ENCODE measurements at regions not wholly inside any gene's neighbourhood (a gene's known extent, or its start where the extent isn't known, plus 50 kb on each side); places are given as distances from the start of the nearest gene placed in this dataset.
"Not testable (repeated sequence)": the region's sequence is repeated elsewhere in the genome, so short reads cannot be mapped to it uniquely, and the experiment has no call there.

DNA sequence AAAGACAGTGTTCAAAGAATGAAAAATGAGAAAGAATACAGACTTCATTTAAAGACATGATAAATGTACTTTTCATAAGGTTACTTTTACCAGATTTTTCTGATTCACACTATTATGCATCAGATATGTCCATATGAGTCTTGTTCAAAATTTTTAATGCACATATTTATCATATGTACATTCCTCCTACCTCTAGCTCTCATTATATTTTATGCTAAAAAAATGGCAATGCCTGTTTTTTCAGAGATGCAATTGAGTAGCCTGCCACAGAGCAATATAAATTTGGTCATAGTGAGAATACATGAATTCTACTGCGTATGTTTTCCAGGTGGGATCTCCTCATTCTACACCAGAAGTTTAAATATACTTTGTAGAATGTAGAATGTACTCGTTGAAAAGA lies 807.0 kb upstream of the SLITRK6 start:
- no peak overlapping the region for H3K27ac ChIP-seq (ENCODE audit: low read length)
- DNase-seq = no peak
- no peaks in the 10 kb centered on the region for H3K27me3 ChIP-seq (ENCODE audit: control insufficient read depth, insufficient read depth, low read length)
- no peaks in the 10 kb centered on the region for H3K9me3 ChIP-seq (ENCODE audit: control insufficient read depth, low read depth, low read length)
- no peak overlapping the region for H3K4me3 ChIP-seq (ENCODE audit: low read length)
- WGBS (ENCODE audit: insufficient coverage, low lambda C conversion rate) = 79% methylated on average over 2 of the region's 2 CpGs
- no peaks in the 10 kb centered on the region for H3K36me3 ChIP-seq (ENCODE audit: control insufficient read depth, insufficient read depth, low read length)
- H3K4me1 ChIP-seq (ENCODE audit: control insufficient read depth, insufficient read depth, low read length) = no peaks in the 10 kb centered on the region

DNA sequence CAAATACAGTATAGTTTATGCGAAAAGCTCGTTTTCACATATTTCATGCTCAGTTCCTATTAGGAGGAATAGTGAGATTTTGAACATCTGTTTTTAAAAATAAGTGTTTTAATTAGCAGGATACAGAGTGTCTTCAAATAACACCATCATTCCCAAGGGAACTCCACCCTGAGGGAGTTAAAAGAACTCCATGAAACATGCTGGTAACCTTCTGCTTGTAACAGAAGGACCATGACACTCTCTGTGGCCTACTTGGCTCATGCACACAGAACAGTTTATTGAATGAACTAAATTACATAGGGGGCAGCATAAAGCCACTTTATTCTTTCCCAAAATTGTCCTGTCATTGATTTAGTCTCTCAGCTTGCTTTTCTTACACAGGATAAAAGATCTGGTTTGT lies 809.5 kb upstream of the SLITRK6 start:
- no peak overlapping the region for H3K4me3 ChIP-seq (ENCODE audit: low read length)
- no peaks in the 10 kb centered on the region for H3K27me3 ChIP-seq (ENCODE audit: control insufficient read depth, insufficient read depth, low read length)
- H3K36me3 ChIP-seq (ENCODE audit: control insufficient read depth, insufficient read depth, low read length) = no peaks in the 10 kb centered on the region
- H3K9me3 ChIP-seq (ENCODE audit: control insufficient read depth, low read depth, low read length) = no peaks in the 10 kb centered on the region
- no peak overlapping the region for H3K27ac ChIP-seq (ENCODE audit: low read length)
- H3K4me1 ChIP-seq (ENCODE audit: control insufficient read depth, insufficient read depth, low read length) = no peaks in the 10 kb centered on the region
- no CpG with 5 or more reads among the region's 2 CpGs for WGBS (ENCODE audit: insufficient coverage, low lambda C conversion rate)
- DNase-seq = no peak

DNA sequence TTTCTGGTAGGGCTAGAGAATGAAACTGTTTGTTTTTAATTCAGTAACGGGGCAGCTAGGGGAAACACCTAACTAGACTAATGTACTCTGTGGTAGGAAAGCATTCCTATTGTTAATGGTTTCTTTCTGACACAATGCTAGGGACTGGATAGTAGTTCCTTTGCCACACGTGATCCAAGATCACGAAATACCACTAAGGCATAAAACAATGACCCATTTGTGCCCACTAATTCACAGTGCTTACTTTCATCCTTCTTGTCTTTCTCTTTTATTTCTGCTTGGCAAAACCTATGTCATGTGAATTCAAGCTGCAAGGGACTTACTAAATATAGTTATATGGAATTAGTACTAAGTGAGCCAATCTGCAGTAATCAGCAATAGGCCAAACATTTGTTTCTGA lies 834.1 kb upstream of the SLITRK6 start:
- 88% methylated on average over 1 of the region's 3 CpGs for WGBS (ENCODE audit: insufficient coverage, low lambda C conversion rate)
- Histone ChIP-seq H3K36me3 (ENCODE audit: control insufficient read depth, insufficient read depth, low read length) (no peaks in the 10 kb centered on the region), H3K27ac (ENCODE audit: low read length) (no peak overlapping the region), H3K4me3 (ENCODE audit: low read length) (no peak overlapping the region), H3K27me3 (ENCODE audit: control insufficient read depth, insufficient read depth, low read length) (no peaks in the 10 kb centered on the region), H3K4me1 (ENCODE audit: control insufficient read depth, insufficient read depth, low read length) (no peaks in the 10 kb centered on the region), H3K9me3 (ENCODE audit: control insufficient read depth, low read depth, low read length) (no peaks in the 10 kb centered on the region)
- no peak for DNase-seq

DNA sequence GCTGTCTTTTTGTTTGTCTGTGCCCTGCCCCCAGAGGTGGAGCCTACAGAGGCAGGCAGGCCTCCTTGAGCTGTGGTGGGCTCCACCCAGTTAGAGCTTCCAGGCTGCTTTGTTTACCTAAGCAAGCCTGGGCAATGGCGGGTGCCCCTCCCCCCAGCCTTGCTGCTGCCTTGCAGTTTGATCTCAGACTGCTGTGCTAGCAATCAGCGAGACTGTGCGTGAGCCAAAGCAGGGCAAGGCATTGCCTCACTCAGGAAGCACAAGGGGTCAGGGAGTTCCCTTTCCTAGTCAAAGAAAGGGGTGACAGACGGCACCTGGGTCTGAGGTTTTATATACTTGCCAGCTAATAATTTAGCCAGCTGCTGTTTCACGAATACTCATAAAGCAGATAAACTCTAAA lies 852.0 kb upstream of the SLITRK6 start:
- 80% methylated on average over 1 of the region's 5 CpGs for WGBS (ENCODE audit: insufficient coverage, low lambda C conversion rate)
- not testable (repeated sequence) for H3K9me3 ChIP-seq (ENCODE audit: control insufficient read depth, low read depth, low read length); DNase-seq; H3K4me3 ChIP-seq (ENCODE audit: low read length); H3K4me1 ChIP-seq (ENCODE audit: control insufficient read depth, insufficient read depth, low read length); H3K36me3 ChIP-seq (ENCODE audit: control insufficient read depth, insufficient read depth, low read length); H3K27ac ChIP-seq (ENCODE audit: low read length); H3K27me3 ChIP-seq (ENCODE audit: control insufficient read depth, insufficient read depth, low read length)

DNA sequence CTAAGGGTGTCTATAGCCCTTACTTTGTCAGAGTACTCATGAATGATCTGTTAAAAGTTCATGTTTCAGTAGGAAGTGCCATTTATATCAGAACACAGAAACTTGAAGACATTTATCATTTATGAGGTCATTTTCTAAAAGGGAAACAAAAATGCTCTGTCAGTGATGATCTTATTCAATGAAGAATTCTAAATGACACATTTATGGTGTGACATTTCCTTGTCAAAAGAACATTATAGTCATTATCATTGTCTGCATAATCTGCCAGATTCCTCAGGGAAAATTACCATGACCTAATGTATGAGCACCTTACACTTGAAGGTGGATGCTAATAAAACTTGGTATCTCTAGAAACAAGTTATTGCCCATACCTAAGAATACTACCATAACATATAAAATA lies 853.8 kb upstream of the SLITRK6 start:
- Histone ChIP-seq H3K4me1 (ENCODE audit: control insufficient read depth, insufficient read depth, low read length) (no peaks in the 10 kb centered on the region), H3K27ac (ENCODE audit: low read length) (no peak overlapping the region), H3K4me3 (ENCODE audit: low read length) (no peak overlapping the region), H3K9me3 (ENCODE audit: control insufficient read depth, low read depth, low read length) (no peaks in the 10 kb centered on the region), H3K36me3 (ENCODE audit: control insufficient read depth, insufficient read depth, low read length) (no peaks in the 10 kb centered on the region), H3K27me3 (ENCODE audit: control insufficient read depth, insufficient read depth, low read length) (no peaks in the 10 kb centered on the region)
- DNase-seq = no peak

DNA sequence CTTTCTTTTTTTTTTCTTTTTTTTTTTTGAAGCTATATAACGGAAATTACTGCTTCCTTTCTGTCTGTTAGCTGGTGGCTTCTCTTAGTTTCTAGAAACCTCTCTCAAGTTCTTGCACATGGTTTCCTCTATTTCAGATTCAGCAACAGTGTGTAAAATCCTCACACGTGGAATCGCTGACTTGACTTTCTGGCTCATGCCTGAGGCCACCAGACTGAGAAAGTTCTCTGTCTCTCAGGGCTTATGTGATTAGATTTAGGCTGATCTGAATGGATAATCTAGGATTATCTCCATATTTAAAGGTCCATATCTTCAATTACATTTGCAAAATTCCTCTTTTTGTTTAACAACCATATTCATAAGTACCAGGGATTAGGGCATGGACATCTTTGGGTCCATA lies 856.3 kb upstream of the SLITRK6 start:
- Histone ChIP-seq H3K9me3 (ENCODE audit: control insufficient read depth, low read depth, low read length) (no peaks in the 10 kb centered on the region), H3K36me3 (ENCODE audit: control insufficient read depth, insufficient read depth, low read length) (no peaks in the 10 kb centered on the region), H3K4me1 (ENCODE audit: control insufficient read depth, insufficient read depth, low read length) (no peaks in the 10 kb centered on the region), H3K27ac (ENCODE audit: low read length) (no peak overlapping the region), H3K27me3 (ENCODE audit: control insufficient read depth, insufficient read depth, low read length) (no peaks in the 10 kb centered on the region), H3K4me3 (ENCODE audit: low read length) (no peak overlapping the region)
- 80% methylated on average over 1 of the region's 3 CpGs for WGBS (ENCODE audit: insufficient coverage, low lambda C conversion rate)
- DNase-seq = no peak

DNA sequence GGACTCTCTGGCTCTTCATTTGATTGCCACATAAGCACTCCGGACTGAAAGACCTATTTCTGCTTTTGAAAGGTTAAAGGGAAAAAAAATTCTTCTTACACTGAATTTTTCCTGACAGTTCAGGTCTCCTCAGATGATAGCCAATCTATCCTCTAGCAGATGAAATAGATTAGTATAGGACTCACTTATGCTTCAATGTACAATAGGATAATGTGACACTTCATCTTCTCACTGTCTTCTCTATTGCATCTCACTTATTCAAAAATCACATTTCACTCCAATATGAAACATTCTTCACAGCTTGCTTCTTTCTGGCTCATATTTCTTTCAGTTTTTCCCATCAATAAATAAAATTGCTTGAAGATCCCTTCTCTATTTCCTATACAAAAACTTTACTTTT lies 860.9 kb upstream of the SLITRK6 start:
- no peak overlapping the region for H3K27ac ChIP-seq (ENCODE audit: low read length)
- no peak for DNase-seq
- no peak overlapping the region for H3K4me3 ChIP-seq (ENCODE audit: low read length)
- no peaks in the 10 kb centered on the region for H3K27me3 ChIP-seq (ENCODE audit: control insufficient read depth, insufficient read depth, low read length)
- WGBS (ENCODE audit: insufficient coverage, low lambda C conversion rate) = 83% methylated on average over 1 of the region's 1 CpG
- no peaks in the 10 kb centered on the region for H3K4me1 ChIP-seq (ENCODE audit: control insufficient read depth, insufficient read depth, low read length)
- H3K36me3 ChIP-seq (ENCODE audit: control insufficient read depth, insufficient read depth, low read length) = no peaks in the 10 kb centered on the region
- H3K9me3 ChIP-seq (ENCODE audit: control insufficient read depth, low read depth, low read length) = no peaks in the 10 kb centered on the region

DNA sequence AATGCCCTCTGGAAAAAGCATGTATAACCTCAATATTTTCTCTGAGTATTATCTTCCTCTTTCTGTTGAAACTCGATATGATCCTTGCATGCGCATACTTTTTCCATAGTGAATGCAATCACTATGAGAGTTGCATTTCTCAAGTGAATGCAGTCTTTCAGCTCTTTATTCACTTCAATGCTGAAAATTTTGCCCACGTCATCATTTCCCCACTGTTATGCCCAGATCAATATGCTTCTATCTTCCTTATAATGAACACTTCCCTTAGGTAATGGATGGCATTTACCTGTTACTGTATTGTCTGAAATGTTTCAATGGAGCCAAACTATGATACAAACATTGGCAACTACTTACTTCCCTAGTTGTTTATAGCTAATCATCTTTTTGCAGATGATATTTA lies 866.6 kb upstream of the SLITRK6 start:
- Histone ChIP-seq H3K27ac (ENCODE audit: low read length) (no peak overlapping the region), H3K36me3 (ENCODE audit: control insufficient read depth, insufficient read depth, low read length) (no peaks in the 10 kb centered on the region), H3K27me3 (ENCODE audit: control insufficient read depth, insufficient read depth, low read length) (no peaks in the 10 kb centered on the region), H3K4me1 (ENCODE audit: control insufficient read depth, insufficient read depth, low read length) (no peaks in the 10 kb centered on the region), H3K9me3 (ENCODE audit: control insufficient read depth, low read depth, low read length) (no peaks in the 10 kb centered on the region), H3K4me3 (ENCODE audit: low read length) (no peak overlapping the region)
- DNase-seq = no peak
- WGBS (ENCODE audit: insufficient coverage, low lambda C conversion rate) = 100% methylated on average over 1 of the region's 3 CpGs

DNA sequence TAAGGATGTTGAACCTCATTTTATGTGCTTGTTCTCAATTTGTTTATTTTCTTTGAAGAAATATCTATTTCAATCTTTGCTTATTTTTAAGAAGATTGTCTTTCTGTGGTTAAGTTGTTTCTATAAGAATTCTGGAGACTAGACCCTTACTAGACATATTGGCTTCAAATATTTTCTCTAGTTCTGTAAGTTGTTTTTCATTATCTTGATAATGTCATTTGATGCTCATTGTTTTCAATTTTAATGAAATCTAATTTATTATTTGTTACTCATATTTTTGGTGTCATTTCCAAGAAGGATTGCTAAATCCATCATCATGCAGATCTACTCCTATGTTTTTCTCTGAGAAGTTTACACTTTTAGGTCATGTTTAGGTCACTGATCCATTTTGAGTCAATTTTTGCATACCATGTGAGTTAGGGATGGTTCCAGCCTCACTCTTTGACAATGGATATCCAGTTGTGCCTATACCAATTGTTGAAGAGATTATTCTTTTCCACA lies 874.8 kb upstream of the SLITRK6 start:
- H3K4me1 ChIP-seq (ENCODE audit: control insufficient read depth, insufficient read depth, low read length) = no peaks in the 10 kb centered on the region
- no peak overlapping the region for H3K4me3 ChIP-seq (ENCODE audit: low read length)
- DNase-seq = no peak
- no peaks in the 10 kb centered on the region for H3K36me3 ChIP-seq (ENCODE audit: control insufficient read depth, insufficient read depth, low read length)
- no peak overlapping the region for H3K27ac ChIP-seq (ENCODE audit: low read length)
- H3K27me3 ChIP-seq (ENCODE audit: control insufficient read depth, insufficient read depth, low read length) = no peaks in the 10 kb centered on the region
- H3K9me3 ChIP-seq (ENCODE audit: control insufficient read depth, low read depth, low read length) = no peaks in the 10 kb centered on the region

DNA sequence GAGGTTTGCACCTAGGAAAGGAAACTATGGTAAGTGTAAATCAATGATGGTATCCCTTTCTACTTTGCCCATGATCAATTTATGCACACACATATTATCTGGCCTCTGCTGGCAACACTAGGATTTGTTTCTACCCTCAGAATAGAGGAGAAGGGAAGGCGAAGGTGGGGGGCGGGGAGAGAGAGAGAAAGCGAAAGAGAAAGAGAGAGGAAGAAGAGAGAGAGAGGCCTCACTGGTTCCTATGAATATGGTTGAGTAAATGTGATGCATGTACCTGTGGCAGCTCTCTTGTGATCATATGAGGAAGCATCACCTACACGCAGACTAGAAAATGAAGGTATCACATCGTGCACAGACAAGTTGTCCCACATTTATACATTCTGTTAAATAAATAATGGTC lies 882.0 kb upstream of the SLITRK6 start:
- H3K36me3 ChIP-seq (ENCODE audit: control insufficient read depth, insufficient read depth, low read length) = no peaks in the 10 kb centered on the region
- H3K4me3 ChIP-seq (ENCODE audit: low read length) = no peak overlapping the region
- DNase-seq = no peak
- H3K9me3 ChIP-seq (ENCODE audit: control insufficient read depth, low read depth, low read length) = peaks cover 3% of the 10 kb centered on the region
- no peak overlapping the region for H3K27ac ChIP-seq (ENCODE audit: low read length)
- H3K27me3 ChIP-seq (ENCODE audit: control insufficient read depth, insufficient read depth, low read length) = no peaks in the 10 kb centered on the region
- no peaks in the 10 kb centered on the region for H3K4me1 ChIP-seq (ENCODE audit: control insufficient read depth, insufficient read depth, low read length)
- WGBS (ENCODE audit: insufficient coverage, low lambda C conversion rate) = 70% methylated on average over 4 of the region's 5 CpGs

DNA sequence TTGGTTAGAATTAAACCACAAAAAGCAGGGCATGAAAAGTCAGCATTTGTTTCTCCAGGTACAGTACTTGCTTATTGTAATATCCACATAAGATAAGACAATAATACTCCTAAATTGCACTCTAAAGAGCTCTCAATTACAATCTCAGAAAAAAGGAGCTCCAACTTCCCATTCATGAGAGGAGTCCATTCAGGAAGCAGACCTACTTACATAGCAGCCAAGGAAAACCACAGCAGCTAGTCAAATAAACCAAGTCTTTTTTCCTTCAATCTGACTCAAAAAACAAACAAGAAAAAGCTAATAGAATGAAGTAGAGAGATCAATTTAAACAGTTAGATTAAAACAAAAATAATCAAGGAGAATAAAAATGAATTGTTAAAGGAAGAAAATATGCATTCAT lies 885.2 kb upstream of the SLITRK6 start:
- Histone ChIP-seq H3K9me3 (ENCODE audit: control insufficient read depth, low read depth, low read length) (peaks cover 3% of the 10 kb centered on the region), H3K36me3 (ENCODE audit: control insufficient read depth, insufficient read depth, low read length) (no peaks in the 10 kb centered on the region), H3K27ac (ENCODE audit: low read length) (no peak overlapping the region), H3K4me3 (ENCODE audit: low read length) (no peak overlapping the region), H3K27me3 (ENCODE audit: control insufficient read depth, insufficient read depth, low read length) (no peaks in the 10 kb centered on the region), H3K4me1 (ENCODE audit: control insufficient read depth, insufficient read depth, low read length) (no peaks in the 10 kb centered on the region)
- DNase-seq = no peak
